AG09309 (cell line): ENCODE measurements at regions not wholly inside any gene's neighbourhood (a gene's known extent, or its start where the extent isn't known, plus 50 kb on each side); places are given as distances from the start of the nearest gene placed in this dataset.
"Not testable (repeated sequence)": the region's sequence is repeated elsewhere in the genome, so short reads cannot be mapped to it uniquely, and the experiment has no call there.

Source experiments
- DNase-seq: peaks from one replicate; pipeline ENCODE4 v3.0.0-alpha.2; 2010; ENCODE audit warnings: low read depth
- H3K4me3 ChIP-seq: 2 replicates; pipeline ENCODE4 v1.5.1; 2011; ENCODE audit warnings: mild to moderate bottlenecking, low read depth, low read length, moderate library complexity; ENCODE audit not compliant: control insufficient read depth
- TF ChIP-seq, protein P1 (sequence below): IDR thresholded peaks from 2 replicates; pipeline ENCODE4 v1.5.1; 2011; ENCODE audit warnings: mild to moderate bottlenecking, low read depth, low read length, inconsistent platforms; ENCODE audit not compliant: insufficient read depth, control insufficient read depth; ENCODE audit errors: missing control alignments

DNA sequence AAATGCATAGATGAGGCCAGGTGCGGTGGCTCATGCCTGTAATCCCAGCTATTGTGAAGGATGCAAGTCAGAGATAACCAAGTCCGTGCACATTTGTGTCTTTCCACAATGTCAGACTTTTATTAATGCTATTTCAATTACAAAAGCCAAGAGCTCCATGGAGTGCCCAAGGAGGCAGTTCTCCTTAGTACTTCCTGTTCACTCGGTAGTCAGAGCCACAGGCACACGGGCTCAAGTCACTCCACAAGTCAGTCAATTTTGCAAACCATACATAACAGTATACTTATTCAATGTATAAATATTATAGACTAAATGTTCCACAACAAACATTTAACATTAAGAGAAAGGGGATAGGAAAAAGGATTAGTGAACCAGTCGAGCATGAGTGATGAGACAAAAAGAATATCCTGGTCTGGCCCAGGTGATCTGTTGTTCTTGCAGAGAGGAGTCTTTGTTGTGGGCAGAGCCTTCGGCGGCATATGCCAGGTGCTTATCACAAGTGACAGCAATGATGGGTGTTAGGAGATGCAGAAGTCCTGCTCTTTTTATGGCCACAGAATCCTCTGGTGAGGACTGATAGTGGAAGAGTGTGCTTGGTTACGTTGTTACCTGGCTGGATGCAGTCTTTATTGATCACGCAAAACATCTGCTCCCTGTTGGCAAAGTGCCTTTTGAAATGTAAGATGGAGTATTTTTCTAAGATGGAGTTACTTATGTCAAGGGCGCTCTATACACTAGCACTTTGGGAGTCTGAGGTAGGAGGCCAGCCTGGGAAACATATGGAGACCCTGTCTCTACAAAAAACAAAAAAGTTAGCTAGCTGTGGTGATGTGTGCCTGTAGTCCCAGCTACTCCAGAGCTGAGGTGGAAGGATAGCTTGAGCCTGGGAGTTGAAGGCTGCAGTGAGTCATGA is 167.0 kb upstream of the FBXL17 start:
- H3K4me3 ChIP-seq, result no peak overlapping the region
- TF ChIP-seq, protein P1, sequence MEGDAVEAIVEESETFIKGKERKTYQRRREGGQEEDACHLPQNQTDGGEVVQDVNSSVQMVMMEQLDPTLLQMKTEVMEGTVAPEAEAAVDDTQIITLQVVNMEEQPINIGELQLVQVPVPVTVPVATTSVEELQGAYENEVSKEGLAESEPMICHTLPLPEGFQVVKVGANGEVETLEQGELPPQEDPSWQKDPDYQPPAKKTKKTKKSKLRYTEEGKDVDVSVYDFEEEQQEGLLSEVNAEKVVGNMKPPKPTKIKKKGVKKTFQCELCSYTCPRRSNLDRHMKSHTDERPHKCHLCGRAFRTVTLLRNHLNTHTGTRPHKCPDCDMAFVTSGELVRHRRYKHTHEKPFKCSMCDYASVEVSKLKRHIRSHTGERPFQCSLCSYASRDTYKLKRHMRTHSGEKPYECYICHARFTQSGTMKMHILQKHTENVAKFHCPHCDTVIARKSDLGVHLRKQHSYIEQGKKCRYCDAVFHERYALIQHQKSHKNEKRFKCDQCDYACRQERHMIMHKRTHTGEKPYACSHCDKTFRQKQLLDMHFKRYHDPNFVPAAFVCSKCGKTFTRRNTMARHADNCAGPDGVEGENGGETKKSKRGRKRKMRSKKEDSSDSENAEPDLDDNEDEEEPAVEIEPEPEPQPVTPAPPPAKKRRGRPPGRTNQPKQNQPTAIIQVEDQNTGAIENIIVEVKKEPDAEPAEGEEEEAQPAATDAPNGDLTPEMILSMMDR, result no peak
- DNase-seq, result no peak

DNA sequence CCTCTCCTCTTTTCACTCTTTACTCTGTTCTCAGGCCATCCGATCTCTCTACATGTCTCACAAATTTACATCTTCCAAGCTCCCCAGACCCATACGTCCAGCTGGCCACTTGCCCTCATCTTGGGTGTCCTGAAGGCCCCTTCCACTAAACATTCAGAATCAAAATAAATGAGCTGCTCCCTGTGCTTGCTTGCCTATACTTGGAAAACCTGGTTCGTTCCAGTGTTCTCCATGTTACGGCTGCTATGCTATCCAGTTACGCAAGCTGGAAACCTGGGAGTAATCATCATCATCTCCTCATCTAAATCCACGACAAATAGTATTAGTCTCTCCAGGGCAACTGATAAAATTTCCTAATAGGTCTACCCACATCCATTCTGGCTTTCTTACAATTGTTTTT is 165.0 kb upstream of the FBXL17 start:
- TF ChIP-seq, protein P1, result no peak
- no peak for DNase-seq
- no peak overlapping the region for H3K4me3 ChIP-seq

DNA sequence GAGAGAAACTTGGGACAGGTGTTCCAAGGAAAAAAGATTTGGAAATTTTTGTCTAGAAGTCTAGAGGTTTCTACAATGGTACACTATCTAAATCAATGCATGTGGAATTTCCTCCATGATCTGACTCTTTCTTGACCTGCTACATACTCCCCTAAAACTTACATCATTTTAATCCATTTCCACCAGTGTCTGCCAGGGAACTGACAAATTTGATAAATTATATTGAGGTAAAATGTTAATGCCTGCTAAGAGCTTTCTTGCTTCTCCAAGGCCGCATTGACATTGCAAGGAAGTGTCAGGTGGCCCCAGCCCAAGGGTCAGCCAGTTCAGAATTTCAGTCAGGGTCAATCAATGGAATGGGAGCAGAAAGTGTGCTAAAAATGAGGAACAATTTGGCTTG is 163.4 kb upstream of the FBXL17 start:
- H3K4me3 ChIP-seq, result no peak overlapping the region
- TF ChIP-seq, protein P1, result no peak
- DNase-seq, result no peak

DNA sequence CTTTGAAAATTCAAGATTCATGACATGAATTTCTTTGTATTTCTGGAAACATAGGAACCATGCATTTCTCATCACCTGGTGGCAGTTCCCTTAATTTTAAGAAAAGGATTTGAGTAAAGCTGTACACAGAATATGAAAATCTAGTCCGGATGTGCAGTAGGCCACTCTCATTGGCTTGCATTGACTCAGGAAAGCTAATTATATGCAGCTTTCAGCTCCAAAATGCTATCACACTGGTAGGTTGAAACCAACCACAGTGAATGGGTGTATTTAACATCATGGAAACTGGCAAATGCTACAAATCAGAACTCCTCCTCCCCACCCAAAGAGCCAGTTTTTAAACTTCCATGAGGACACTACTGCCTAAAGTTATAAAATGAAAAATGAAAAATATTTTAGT is 161.6 kb upstream of the FBXL17 start:
- TF ChIP-seq, protein P1, result no peak
- no peak overlapping the region for H3K4me3 ChIP-seq
- no peak for DNase-seq

DNA sequence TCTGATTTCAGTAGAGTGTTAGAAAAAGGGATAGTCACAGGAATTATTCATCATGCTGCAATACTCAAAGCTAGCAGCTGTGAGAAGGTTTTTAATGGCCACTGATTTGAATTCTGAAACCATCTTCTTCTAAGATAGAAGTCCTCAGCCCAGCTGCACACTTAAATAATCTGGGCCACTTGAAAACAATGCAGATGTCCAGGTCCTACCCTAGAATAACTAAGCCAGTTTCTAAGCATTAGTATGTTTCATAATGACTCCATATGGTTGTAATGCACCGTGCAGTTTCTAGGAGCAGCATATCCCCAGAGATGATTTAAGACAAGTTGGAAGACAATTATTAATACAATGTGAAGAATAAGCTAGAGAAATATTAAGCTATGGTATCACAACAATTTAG is 159.9 kb upstream of the FBXL17 start:
- TF ChIP-seq, protein P1, result no peak
- no peak overlapping the region for H3K4me3 ChIP-seq
- DNase-seq, result no peak

DNA sequence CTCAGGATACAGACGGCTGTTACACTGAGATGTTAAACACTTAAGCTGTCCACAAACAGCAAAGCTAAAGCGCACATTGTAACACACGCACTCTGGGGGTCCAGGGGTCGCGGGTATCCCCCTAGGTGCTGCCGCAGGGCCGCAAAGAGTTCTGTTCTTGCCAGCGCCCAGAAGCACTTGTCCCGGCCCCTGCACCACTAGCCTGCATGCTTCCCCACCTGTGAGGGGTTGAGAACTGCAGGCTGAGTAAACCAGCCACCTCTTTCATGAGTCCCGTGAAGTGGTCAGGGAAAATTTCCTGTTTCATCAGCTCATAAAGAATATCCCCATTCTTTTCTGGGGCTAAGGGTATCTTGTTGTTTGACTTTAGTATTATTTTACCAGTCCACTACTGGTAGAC is 154.4 kb upstream of the FBXL17 start:
- no peak for DNase-seq
- no peak overlapping the region for H3K4me3 ChIP-seq
- TF ChIP-seq, protein P1, result no peak

DNA sequence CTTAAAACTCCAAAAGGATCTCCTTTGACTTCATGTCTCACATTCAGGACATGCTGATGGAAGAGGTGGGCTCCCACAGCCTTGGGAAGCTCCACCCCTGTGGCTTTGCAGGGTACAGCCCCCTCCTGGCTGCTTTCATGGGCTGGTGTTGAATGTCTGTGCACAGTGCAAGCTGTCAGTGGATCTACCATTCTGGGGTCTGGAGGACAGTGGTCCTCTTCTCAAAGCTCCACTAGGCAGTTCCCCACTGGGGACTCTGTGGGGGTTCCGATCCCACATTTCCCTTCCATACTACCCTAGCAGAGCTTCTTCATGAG is 150.2 kb upstream of the FBXL17 start:
- DNase-seq, H3K4me3 ChIP-seq: not testable (repeated sequence)
